Vagina (tissue), 2 donors: ENCODE measurements at regions not wholly inside any gene's neighbourhood (a gene's known extent, or its start where the extent isn't known, plus 50 kb on each side); places are given as distances from the start of the nearest gene placed in this dataset.
A peak's percentile ranks its signal among the peaks of the same experiment; 100 is the strongest.

Experiments
- DNase-seq, 2 donors: peaks; one replicate each; pipeline ENCODE4 v3.0.0-alpha.2; 2017; ENCODE audit errors: extremely low spot score in 2 of 2
- H3K27ac ChIP-seq: fragments of 200-600 bp; sonication (generic); one replicate; pipeline ENCODE4 v1.5.1; 2019
- H3K27me3 ChIP-seq: fragments of 200-600 bp; sonication (generic); one replicate; pipeline ENCODE4 v1.5.1; 2019
- H3K36me3 ChIP-seq, 2 donors: fragments of 200-600 bp; sonication (generic); one replicate each; pipeline ENCODE4 v1.5.1; 2017 to 2019
- H3K4me1 ChIP-seq: fragments of 200-600 bp; sonication (generic); one replicate; pipeline ENCODE4 v1.5.1; 2019
- H3K4me3 ChIP-seq, 2 donors: fragments of 200-600 bp; sonication (generic); 1 replicate in 1 of 2; 2 replicates in 1 of 2; pipeline ENCODE4 v1.5.1; 2016 to 2019
- H3K9me3 ChIP-seq: fragments of 200-600 bp; sonication (generic); one replicate; pipeline ENCODE4 v1.5.1; 2019
- CTCF ChIP-seq, 3 experiments: fragments of 450-650 bp in 2 of 3; fragments of 200-600 bp in 1 of 3; sonication (generic) in 1 of 3; IDR thresholded peaks; one replicate each; pipeline ENCODE4 v1.5.1; 2017 to 2019; ENCODE audit warnings: antibody characterized with exemption in 3 of 3, mild to moderate bottlenecking in 2 of 3, moderate library complexity in 2 of 3
- POLR2A ChIP-seq, 2 donors: fragments of 450-650 bp; IDR thresholded peaks; one replicate each; pipeline ENCODE4 v1.6.1; 2017; ENCODE audit warnings: antibody characterized with exemption in 2 of 2, mild to moderate bottlenecking in 2 of 2, moderate library complexity in 2 of 2
- POLR2AphosphoS5 ChIP-seq, 2 donors: sonication (generic); formaldehyde crosslinking; IDR thresholded peaks; one replicate each; pipeline ENCODE4 v1.9.0; 2017; ENCODE audit warnings: antibody characterized with exemption in 2 of 2, mild to moderate bottlenecking in 2 of 2, low read depth in 1 of 2; ENCODE audit not compliant: insufficient read depth in 1 of 2
- intact Hi-C: fragments of 100-400 bp; cut with DNase I; formaldehyde crosslinking; loops from one replicate; pipeline ENCODE4 v1.15.1; 2023

DNA sequence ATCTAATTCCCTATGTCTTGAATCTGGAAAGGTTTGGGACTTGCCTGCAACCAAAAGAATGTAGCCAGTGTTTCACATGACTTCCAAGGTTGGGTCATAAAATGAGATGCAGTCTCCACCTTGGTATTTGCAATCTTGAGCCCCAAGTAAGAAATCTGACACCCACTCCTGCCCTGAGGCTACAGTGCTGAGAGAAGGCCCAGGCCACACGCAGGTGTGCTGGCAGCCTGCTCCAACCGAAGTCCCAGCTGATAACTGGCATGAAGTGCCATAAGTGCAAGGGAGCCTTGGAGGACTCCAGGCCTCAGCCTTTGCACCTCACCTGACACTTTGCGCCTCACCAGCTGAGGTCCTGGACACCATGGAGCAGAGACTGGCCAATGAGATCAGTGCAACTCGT, 182.7 kb downstream of the ANAPC1 start:
- Histone ChIP-seq H3K36me3 (no peaks in the 10 kb centered on the region), H3K9me3 (no peaks in the 10 kb centered on the region), H3K4me3 (no peak overlapping the region), H3K27me3 (no peaks in the 10 kb centered on the region), H3K4me1 (peaks cover 26% of the 10 kb centered on the region), H3K27ac (no peak overlapping the region)
- intact Hi-C loops, result no loop called here
- no peak for DNase-seq
- TF ChIP-seq CTCF (IDR thresholded peaks at IDR 0.05) (no peak), POLR2A (IDR thresholded peaks at IDR 0.05) (no peak), POLR2AphosphoS5 (IDR thresholded peaks at IDR 0.05; ENCODE audit: insufficient read depth in 1 of 2, low read depth in 1 of 2) (no peak)

- Histone ChIP-seq H3K36me3 (no peaks in the 10 kb centered on the region), H3K4me1 (peaks cover 30% of the 10 kb centered on the region), H3K27me3 (no peaks in the 10 kb centered on the region), H3K9me3 (no peaks in the 10 kb centered on the region), H3K4me3 (no peak overlapping the region), H3K27ac (no peak overlapping the region)
- no peak for DNase-seq
- intact Hi-C loops, result no loop called here
- TF ChIP-seq POLR2AphosphoS5 (IDR thresholded peaks at IDR 0.05; ENCODE audit: insufficient read depth in 1 of 2, low read depth in 1 of 2), result no peak
- TF ChIP-seq POLR2A (IDR thresholded peaks at IDR 0.05), result no peak
- no peak for TF ChIP-seq CTCF (IDR thresholded peaks at IDR 0.05)
These were observed 182.2 kb downstream of the ANAPC1 start for GRCh38 chr2:111701798-111702118.

GRCh38 chr2:111702119-111702803, 181.7 kb downstream of the ANAPC1 start:
- TF ChIP-seq CTCF (IDR thresholded peaks at IDR 0.05) (peak in 1 of 3 experiments; percentile 44), POLR2AphosphoS5 (IDR thresholded peaks at IDR 0.05; ENCODE audit: insufficient read depth in 1 of 2, low read depth in 1 of 2) (no peak)
- H3K36me3 ChIP-seq, result no peaks in the 10 kb centered on the region
- no peak overlapping the region for H3K27ac ChIP-seq
- peaks cover 30% of the 10 kb centered on the region for H3K4me1 ChIP-seq
- H3K27me3 ChIP-seq, result no peaks in the 10 kb centered on the region
- intact Hi-C loops, result no loop called here
- no peaks in the 10 kb centered on the region for H3K9me3 ChIP-seq
- no peak overlapping the region for H3K4me3 ChIP-seq
- DNase-seq, result no peak

- Histone ChIP-seq H3K27me3 (no peaks in the 10 kb centered on the region), H3K9me3 (no peaks in the 10 kb centered on the region), H3K4me1 (peaks cover 30% of the 10 kb centered on the region), H3K4me3 (no peak overlapping the region), H3K36me3 (no peaks in the 10 kb centered on the region), H3K27ac (no peak overlapping the region)
- DNase-seq, result no peak
- intact Hi-C loops, result no loop called here
- TF ChIP-seq POLR2AphosphoS5 (IDR thresholded peaks at IDR 0.05; ENCODE audit: insufficient read depth in 1 of 2, low read depth in 1 of 2), result no peak
- TF ChIP-seq CTCF (IDR thresholded peaks at IDR 0.05), result no peak
- TF ChIP-seq POLR2A (IDR thresholded peaks at IDR 0.05), result no peak
These were observed 181.2 kb downstream of the ANAPC1 start for GRCh38 chr2:111702804-111703196.

DNA sequence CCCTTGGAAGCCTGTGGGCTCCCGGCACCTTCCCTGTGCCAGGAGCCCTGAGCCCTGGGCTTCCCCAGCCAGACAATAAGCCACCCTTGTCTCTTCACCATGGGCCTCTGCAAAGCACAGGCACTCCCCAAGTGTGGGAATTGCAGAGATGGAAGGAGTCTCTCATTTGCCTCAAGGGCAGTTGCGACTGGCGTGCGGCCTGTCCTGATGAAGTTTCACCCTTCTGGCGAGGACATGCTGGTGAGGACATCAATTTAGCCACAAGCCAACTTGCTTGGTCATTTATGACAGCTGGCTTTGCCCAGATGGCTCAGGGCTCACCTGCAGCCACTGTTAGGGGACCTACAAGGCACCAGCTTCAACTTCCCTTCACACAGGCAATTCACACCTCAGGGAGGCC, 180.2 kb downstream of the ANAPC1 start:
- H3K4me1 ChIP-seq, result peaks cover 21% of the 10 kb centered on the region
- no peak for TF ChIP-seq CTCF (IDR thresholded peaks at IDR 0.05)
- no peak for TF ChIP-seq POLR2AphosphoS5 (IDR thresholded peaks at IDR 0.05; ENCODE audit: insufficient read depth in 1 of 2, low read depth in 1 of 2)
- H3K27ac ChIP-seq, result no peak overlapping the region
- no peaks in the 10 kb centered on the region for H3K9me3 ChIP-seq
- H3K27me3 ChIP-seq, result no peaks in the 10 kb centered on the region
- intact Hi-C loops, result no loop called here
- H3K4me3 ChIP-seq, result no peak overlapping the region
- H3K36me3 ChIP-seq, result no peaks in the 10 kb centered on the region
- no peak for DNase-seq
